ENCODE measurements at regions not wholly inside any gene's neighbourhood (a gene's known extent, or its start where the extent isn't known, plus 50 kb on each side); places are given as distances from the start of the nearest gene placed in this dataset.

DNA sequence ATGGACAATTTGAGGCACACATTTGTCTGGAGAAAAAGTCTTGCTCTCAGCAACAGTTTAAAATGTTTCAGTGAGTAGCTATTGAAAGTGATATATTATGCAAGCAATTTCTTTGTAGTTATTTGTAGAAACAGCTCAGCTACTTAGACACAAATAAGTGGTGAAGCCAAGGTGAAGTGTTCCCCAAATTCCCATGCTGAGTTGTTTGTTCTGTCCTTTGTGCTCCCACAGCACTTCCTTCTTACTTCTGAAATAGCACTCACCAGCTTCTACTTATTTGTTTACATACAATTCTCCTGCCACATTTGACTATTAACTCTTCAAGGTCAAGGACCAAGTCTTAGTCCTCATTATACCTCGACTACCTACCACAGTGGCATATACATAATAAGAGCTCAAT lies 638.6 kb upstream of the LRRC4C start:
- TF ChIP-seq NCOA5 (CRISPR knock-in tag; IDR thresholded peaks at IDR 0.05): no peak
- no peak for TF ChIP-seq TAF1 (CRISPR knock-in tag; IDR thresholded peaks at IDR 0.05)
- TF ChIP-seq RNF2 (conservative IDR thresholded peaks at IDR 0.05; ENCODE audit: low read depth): no peak
- no peak for TF ChIP-seq HNRNPL (IDR thresholded peaks at IDR 0.05; ENCODE audit: low read depth, low read length)
- TF ChIP-seq, protein P1, sequence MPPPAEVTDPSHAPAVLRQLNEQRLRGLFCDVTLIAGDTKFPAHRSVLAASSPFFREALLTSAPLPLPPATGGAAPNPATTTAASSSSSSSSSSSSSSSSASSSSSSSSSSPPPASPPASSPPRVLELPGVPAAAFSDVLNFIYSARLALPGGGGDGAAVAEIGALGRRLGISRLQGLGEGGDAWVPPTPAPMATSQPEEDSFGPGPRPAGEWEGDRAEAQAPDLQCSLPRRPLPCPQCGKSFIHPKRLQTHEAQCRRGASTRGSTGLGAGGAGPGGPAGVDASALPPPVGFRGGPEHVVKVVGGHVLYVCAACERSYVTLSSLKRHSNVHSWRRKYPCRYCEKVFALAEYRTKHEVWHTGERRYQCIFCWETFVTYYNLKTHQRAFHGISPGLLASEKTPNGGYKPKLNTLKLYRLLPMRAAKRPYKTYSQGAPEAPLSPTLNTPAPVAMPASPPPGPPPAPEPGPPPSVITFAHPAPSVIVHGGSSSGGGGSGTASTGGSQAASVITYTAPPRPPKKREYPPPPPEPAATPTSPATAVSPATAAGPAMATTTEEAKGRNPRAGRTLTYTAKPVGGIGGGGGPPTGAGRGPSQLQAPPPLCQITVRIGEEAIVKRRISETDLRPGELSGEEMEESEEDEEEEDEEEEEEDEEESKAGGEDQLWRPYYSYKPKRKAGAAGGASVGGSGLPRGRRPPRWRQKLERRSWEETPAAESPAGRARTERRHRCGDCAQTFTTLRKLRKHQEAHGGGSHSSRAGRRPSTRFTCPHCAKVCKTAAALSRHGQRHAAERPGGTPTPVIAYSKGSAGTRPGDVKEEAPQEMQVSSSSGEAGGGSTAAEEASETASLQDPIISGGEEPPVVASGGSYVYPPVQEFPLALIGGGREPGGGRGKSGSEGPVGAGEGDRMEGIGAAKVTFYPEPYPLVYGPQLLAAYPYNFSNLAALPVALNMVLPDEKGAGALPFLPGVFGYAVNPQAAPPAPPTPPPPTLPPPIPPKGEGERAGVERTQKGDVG (CRISPR knock-in tag; IDR thresholded peaks at IDR 0.05; ENCODE audit: borderline replicate concordance): no peak
- no peak for TF ChIP-seq ZBTB8A (CRISPR knock-in tag; IDR thresholded peaks at IDR 0.05; ENCODE audit: borderline replicate concordance, low read depth)
